Upper lobe of left lung (tissue), 4 donors: ENCODE measurements at regions not wholly inside any gene's neighbourhood (a gene's known extent, or its start where the extent isn't known, plus 50 kb on each side); places are given as distances from the start of the nearest gene placed in this dataset.

ENCODE experiments used
- POLR2A ChIP-seq, 4 donors: fragments of 450-650 bp; IDR thresholded peaks; one replicate each; pipeline ENCODE4 v1.5.1; 2016 to 2017; ENCODE audit warnings: antibody characterized with exemption in 4 of 4, mild to moderate bottlenecking in 2 of 4
- TF ChIP-seq, protein P1 (sequence below), 6 experiments: fragments of 450-650 bp in 4 of 6; fragments of 200-600 bp in 2 of 6; sonication (generic) in 2 of 6; IDR thresholded peaks; one replicate each; pipeline ENCODE4 v1.5.1; 2016 to 2019; ENCODE audit warnings: antibody characterized with exemption in 6 of 6

DNA sequence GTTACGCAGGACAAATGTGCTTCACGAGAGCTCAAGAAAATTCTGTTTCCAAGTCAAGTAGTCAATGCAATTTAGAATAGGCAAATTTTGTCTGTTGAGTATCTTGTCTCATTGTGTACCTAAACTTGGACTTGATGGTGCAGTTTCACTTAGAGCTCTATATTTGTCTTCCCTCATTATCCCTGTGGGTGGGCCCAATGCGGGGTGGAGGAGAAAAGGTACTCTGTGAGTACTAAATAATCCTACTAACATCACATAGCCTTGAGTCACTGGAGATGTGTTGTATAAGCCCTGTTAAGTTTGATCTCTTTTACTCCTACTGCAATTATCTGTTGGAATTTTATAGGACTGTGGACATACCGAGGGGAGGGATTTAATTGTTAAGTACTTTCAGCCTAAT lies 331.2 kb downstream of the METTL15 start:
- no peak for TF ChIP-seq POLR2A (IDR thresholded peaks at IDR 0.05)
- TF ChIP-seq, protein P1, sequence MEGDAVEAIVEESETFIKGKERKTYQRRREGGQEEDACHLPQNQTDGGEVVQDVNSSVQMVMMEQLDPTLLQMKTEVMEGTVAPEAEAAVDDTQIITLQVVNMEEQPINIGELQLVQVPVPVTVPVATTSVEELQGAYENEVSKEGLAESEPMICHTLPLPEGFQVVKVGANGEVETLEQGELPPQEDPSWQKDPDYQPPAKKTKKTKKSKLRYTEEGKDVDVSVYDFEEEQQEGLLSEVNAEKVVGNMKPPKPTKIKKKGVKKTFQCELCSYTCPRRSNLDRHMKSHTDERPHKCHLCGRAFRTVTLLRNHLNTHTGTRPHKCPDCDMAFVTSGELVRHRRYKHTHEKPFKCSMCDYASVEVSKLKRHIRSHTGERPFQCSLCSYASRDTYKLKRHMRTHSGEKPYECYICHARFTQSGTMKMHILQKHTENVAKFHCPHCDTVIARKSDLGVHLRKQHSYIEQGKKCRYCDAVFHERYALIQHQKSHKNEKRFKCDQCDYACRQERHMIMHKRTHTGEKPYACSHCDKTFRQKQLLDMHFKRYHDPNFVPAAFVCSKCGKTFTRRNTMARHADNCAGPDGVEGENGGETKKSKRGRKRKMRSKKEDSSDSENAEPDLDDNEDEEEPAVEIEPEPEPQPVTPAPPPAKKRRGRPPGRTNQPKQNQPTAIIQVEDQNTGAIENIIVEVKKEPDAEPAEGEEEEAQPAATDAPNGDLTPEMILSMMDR (IDR thresholded peaks at IDR 0.05): no peak
